ENCODE measurements at regions not wholly inside any gene's neighbourhood (a gene's known extent, or its start where the extent isn't known, plus 50 kb on each side); places are given as distances from the start of the nearest gene placed in this dataset.

- TF ChIP-seq CTCF (IDR thresholded peaks at IDR 0.05; ENCODE audit: insufficient read depth, low read length, poor library complexity, severe bottlenecking) (no peak), EZH2phosphoT487 (conservative IDR thresholded peaks at IDR 0.05; ENCODE audit: low read length) (no peak)
Observed at GRCh38 chr3:13124631-13125030, 51.4 kb upstream of the IQSEC1 start.

Measured in SU-DHL-6 (cell line).